ENCODE measurements at regions not wholly inside any gene's neighbourhood (a gene's known extent, or its start where the extent isn't known, plus 50 kb on each side); places are given as distances from the start of the nearest gene placed in this dataset.

DNA sequence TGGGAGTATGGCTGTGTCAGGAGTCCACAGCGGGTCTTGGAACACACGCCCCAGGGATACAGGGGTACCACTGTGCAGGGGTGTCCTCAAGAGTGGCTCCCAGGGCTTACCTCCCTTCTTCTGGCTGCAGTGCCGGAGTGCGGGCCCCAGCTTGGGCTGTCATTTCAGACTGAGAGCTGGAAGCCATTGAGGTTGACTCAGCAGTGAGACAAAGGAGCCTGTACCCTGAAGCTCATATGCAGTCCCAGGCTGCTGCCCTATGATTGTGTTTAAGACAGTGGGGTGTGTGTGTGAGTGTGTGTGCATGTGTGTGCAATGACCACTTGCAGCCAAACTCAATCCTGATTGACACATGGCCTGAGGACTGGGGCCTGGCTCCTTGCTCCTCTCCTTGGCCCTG lies 167.7 kb upstream of the AFDN start:
- Histone ChIP-seq H3K27me3 (ENCODE audit: control insufficient read depth in 3 of 3, insufficient read depth in 3 of 3, low read length in 3 of 3) (no peaks in the 10 kb centered on the region), H3K9me3 (ENCODE audit: control insufficient read depth in 2 of 2, insufficient read depth in 1 of 2, low read depth in 1 of 2, low read length in 1 of 2) (peaks cover 0 to 2% of the 10 kb centered on the region in 2 donors), H3K27ac (ENCODE audit: low read depth in 1 of 3, low read length in 2 of 3) (no peak overlapping the region), H3K4me3 (ENCODE audit: low read depth in 1 of 3, low read length in 3 of 3) (no peak overlapping the region), H3K4me1 (ENCODE audit: control insufficient read depth in 3 of 3, insufficient read depth in 2 of 3, low read depth in 1 of 3, low read length in 2 of 3) (peaks cover 2 to 12% (median 2%) of the 10 kb centered on the region in 3 donors), H3K36me3 (ENCODE audit: control insufficient read depth in 3 of 3, insufficient read depth in 2 of 3, low read depth in 1 of 3, low read length in 3 of 3) (no peaks in the 10 kb centered on the region)
- FAIRE-seq (no peak), DNase-seq (no peak)
- WGBS, 3 donors: 94 to 99% (median 95%) methylated on average over 4 of the region's 4 CpGs

DNA sequence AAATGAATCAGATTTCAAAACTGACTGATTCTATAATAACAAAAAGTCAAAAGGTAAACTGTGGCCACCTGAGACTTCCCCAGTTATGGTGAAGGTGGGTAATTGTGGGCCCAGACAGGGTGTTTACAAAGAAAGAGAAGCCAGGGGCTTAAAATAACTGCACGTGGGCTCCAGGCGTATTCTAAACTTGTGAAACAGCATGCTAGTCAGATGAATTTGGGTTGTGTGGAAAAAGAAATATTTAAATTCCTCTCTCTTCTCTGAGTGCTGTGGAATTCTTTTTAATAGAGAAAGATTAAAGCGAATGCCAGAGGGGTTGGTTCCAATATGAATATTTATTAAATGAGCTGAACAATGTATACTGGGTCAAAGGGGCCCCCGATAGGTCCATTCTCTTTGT lies 166.3 kb upstream of the AFDN start:
- 79 to 90% (median 88%) methylated on average over 4 of the region's 4 CpGs for WGBS, 3 donors
- Histone ChIP-seq H3K27ac (ENCODE audit: low read depth in 1 of 3, low read length in 2 of 3) (no peak overlapping the region), H3K4me3 (ENCODE audit: low read depth in 1 of 3, low read length in 3 of 3) (no peak overlapping the region), H3K4me1 (ENCODE audit: control insufficient read depth in 3 of 3, insufficient read depth in 2 of 3, low read depth in 1 of 3, low read length in 2 of 3) (peaks cover 2 to 12% (median 2%) of the 10 kb centered on the region in 3 donors), H3K36me3 (ENCODE audit: control insufficient read depth in 3 of 3, insufficient read depth in 2 of 3, low read depth in 1 of 3, low read length in 3 of 3) (no peaks in the 10 kb centered on the region), H3K9me3 (ENCODE audit: control insufficient read depth in 2 of 2, insufficient read depth in 1 of 2, low read depth in 1 of 2, low read length in 1 of 2) (no peaks in the 10 kb centered on the region), H3K27me3 (ENCODE audit: control insufficient read depth in 3 of 3, insufficient read depth in 3 of 3, low read length in 3 of 3) (no peaks in the 10 kb centered on the region)
- DNase-seq (no peak), FAIRE-seq (no peak)

DNA sequence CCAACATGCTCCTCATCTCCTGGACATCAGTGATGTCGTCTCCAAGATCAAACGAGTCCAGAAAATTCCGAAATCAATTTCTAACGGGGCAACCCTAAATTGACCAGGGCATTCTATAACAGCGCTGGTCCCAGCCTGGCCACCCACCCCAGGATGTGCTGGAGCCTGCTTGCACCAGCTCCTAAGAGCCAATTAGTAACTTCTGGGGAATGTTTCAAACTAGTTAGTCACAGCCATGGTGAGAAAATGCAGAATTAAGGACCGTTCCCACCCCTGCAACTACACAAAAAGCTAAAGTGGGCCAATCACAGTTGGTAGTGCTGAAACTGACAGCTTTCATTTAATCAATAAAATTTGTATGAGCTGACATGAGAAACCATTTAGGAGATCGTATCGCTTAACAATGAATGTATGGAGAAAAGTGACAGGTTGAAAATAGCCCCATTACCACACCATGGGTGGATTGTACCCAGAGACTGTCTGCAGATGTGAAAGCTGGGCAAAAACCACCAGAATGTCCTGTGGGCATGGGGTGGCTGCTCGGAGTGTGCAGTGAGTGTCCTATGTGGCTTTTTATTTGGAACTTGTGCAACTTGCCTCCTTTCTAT lies 165.7 kb upstream of the AFDN start:
- H3K27me3 ChIP-seq (ENCODE audit: control insufficient read depth in 3 of 3, insufficient read depth in 3 of 3, low read length in 3 of 3): no peaks in the 10 kb centered on the region
- H3K4me1 ChIP-seq (ENCODE audit: control insufficient read depth in 3 of 3, insufficient read depth in 2 of 3, low read depth in 1 of 3, low read length in 2 of 3): peaks cover 2 to 12% (median 2%) of the 10 kb centered on the region in 3 donors
- H3K36me3 ChIP-seq (ENCODE audit: control insufficient read depth in 3 of 3, insufficient read depth in 2 of 3, low read depth in 1 of 3, low read length in 3 of 3): no peaks in the 10 kb centered on the region
- 52 to 69% (median 64%) methylated on average over 9 of the region's 9 CpGs for WGBS, 3 donors
- H3K9me3 ChIP-seq (ENCODE audit: control insufficient read depth in 2 of 2, insufficient read depth in 1 of 2, low read depth in 1 of 2, low read length in 1 of 2): no peaks in the 10 kb centered on the region
- H3K27ac ChIP-seq (ENCODE audit: low read depth in 1 of 3, low read length in 2 of 3): no peak overlapping the region
- FAIRE-seq: no peak
- H3K4me3 ChIP-seq (ENCODE audit: low read depth in 1 of 3, low read length in 3 of 3): no peak overlapping the region
- peak in 1 of 2 donors; percentile 56 for DNase-seq

DNA sequence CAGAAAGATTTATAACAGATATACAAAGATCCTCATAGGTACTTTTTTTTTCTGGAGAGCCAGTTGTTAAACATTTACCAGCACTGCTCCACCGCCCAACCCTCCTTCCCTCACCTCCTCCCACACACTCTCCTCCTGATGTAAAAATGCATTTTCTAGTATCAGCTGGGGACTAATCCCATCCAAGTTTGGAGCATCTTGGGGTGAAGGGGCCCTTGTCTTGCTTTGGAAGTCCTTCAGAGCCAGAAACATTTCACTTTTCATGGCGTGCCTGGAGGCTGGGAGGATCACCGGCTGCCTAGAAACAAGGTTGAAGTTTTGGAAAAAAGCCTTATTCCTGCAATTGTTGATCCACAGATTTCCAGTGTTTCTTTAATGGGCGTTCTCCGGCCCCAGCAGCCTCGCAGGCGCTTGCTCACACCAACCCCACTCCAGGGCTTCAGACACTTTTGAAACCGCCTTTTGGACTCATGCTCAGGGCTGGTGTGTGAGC lies 165.1 kb upstream of the AFDN start:
- Histone ChIP-seq H3K27me3 (ENCODE audit: control insufficient read depth in 3 of 3, insufficient read depth in 3 of 3, low read length in 3 of 3) (no peaks in the 10 kb centered on the region), H3K36me3 (ENCODE audit: control insufficient read depth in 3 of 3, insufficient read depth in 2 of 3, low read depth in 1 of 3, low read length in 3 of 3) (no peaks in the 10 kb centered on the region), H3K9me3 (ENCODE audit: control insufficient read depth in 2 of 2, insufficient read depth in 1 of 2, low read depth in 1 of 2, low read length in 1 of 2) (no peaks in the 10 kb centered on the region), H3K4me3 (ENCODE audit: low read depth in 1 of 3, low read length in 3 of 3) (no peak overlapping the region), H3K27ac (ENCODE audit: low read depth in 1 of 3, low read length in 2 of 3) (no peak overlapping the region), H3K4me1 (ENCODE audit: control insufficient read depth in 3 of 3, insufficient read depth in 2 of 3, low read depth in 1 of 3, low read length in 2 of 3) (peaks cover 2 to 12% (median 2%) of the 10 kb centered on the region in 3 donors)
- WGBS, 3 donors: 25 to 50% (median 46%) methylated on average over 8 of the region's 8 CpGs
- DNase-seq (peak in 1 of 2 donors; percentile 53), FAIRE-seq (no peak)

DNA sequence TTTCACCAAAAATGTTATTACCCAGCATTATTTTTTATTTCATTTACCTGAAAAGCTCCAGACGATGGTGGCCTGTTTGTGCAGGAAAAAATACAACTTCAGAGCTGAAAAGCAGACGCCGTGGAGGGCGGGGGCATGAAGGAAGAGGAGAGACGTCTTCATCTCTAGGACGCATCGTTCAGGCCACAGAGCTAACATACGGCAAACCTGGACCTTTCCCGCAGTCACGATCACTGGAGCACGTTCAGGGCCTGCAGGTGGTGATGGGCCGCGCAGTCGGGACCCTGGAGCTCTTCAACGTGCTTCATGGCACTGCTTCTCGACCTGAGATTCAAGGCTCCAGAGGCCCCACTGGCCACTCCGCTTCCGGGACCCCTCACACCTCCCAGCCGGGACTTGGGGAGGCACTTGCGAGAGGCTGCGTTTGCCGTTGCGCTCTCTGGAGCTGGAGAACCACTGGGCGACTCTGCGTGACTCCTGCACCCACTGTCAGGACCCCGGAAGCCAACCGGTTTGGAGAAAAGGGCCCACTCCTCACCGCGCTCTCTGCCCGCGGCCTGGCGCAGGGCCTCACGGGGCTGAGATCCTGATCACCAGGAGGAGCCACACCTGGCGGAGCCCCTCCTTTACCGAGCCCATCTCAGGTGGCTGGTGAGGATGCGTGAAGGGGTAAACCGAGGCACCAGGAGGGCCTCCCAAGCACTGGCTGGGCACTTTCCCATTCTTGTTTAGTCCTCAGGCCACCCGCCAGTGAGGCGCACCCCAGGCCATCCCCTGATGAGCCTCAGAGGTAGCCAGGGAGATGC lies 164.4 kb upstream of the AFDN start:
- 90 to 92% (median 91%) methylated on average over 39 of the region's 39 CpGs for WGBS, 3 donors
- no peaks in the 10 kb centered on the region for H3K9me3 ChIP-seq (ENCODE audit: control insufficient read depth in 2 of 2, insufficient read depth in 1 of 2, low read depth in 1 of 2, low read length in 1 of 2)
- DNase-seq (no peak), FAIRE-seq (no peak)
- no peak overlapping the region for H3K4me3 ChIP-seq (ENCODE audit: low read depth in 1 of 3, low read length in 3 of 3)
- no peak overlapping the region for H3K27ac ChIP-seq (ENCODE audit: low read depth in 1 of 3, low read length in 2 of 3)
- no peaks in the 10 kb centered on the region for H3K36me3 ChIP-seq (ENCODE audit: control insufficient read depth in 3 of 3, insufficient read depth in 2 of 3, low read depth in 1 of 3, low read length in 3 of 3)
- H3K27me3 ChIP-seq (ENCODE audit: control insufficient read depth in 3 of 3, insufficient read depth in 3 of 3, low read length in 3 of 3): no peaks in the 10 kb centered on the region
- H3K4me1 ChIP-seq (ENCODE audit: control insufficient read depth in 3 of 3, insufficient read depth in 2 of 3, low read depth in 1 of 3, low read length in 2 of 3): peaks cover 2 to 12% (median 2%) of the 10 kb centered on the region in 3 donors

DNA sequence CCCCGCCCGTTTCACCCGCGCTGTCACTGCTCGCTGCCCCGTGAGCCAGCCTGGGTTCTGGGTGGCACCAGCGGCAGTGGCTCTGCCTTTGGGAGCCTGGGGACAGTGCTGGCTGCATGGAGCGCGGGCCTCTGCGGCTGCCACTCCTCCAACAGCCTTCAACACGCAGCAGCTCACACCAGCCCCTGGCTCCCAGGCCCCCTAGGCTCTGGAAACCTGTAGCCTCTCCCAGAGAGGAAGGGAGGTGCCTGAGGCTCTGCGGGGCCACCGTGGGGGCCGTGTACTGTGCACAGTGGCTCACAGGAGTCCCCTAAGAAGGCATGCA lies 163.9 kb upstream of the AFDN start:
- 83 to 94% (median 86%) methylated on average over 14 of the region's 14 CpGs for WGBS, 3 donors
- H3K4me1 ChIP-seq (ENCODE audit: control insufficient read depth in 3 of 3, insufficient read depth in 2 of 3, low read depth in 1 of 3, low read length in 2 of 3): peaks cover 2 to 13% (median 2%) of the 10 kb centered on the region in 3 donors
- H3K27ac ChIP-seq (ENCODE audit: low read depth in 1 of 3, low read length in 2 of 3): no peak overlapping the region
- no peaks in the 10 kb centered on the region for H3K36me3 ChIP-seq (ENCODE audit: control insufficient read depth in 3 of 3, insufficient read depth in 2 of 3, low read depth in 1 of 3, low read length in 3 of 3)
- H3K27me3 ChIP-seq (ENCODE audit: control insufficient read depth in 3 of 3, insufficient read depth in 3 of 3, low read length in 3 of 3): no peaks in the 10 kb centered on the region
- DNase-seq (no peak), FAIRE-seq (no peak)
- H3K4me3 ChIP-seq (ENCODE audit: low read depth in 1 of 3, low read length in 3 of 3): no peak overlapping the region
- no peaks in the 10 kb centered on the region for H3K9me3 ChIP-seq (ENCODE audit: control insufficient read depth in 2 of 2, insufficient read depth in 1 of 2, low read depth in 1 of 2, low read length in 1 of 2)

DNA sequence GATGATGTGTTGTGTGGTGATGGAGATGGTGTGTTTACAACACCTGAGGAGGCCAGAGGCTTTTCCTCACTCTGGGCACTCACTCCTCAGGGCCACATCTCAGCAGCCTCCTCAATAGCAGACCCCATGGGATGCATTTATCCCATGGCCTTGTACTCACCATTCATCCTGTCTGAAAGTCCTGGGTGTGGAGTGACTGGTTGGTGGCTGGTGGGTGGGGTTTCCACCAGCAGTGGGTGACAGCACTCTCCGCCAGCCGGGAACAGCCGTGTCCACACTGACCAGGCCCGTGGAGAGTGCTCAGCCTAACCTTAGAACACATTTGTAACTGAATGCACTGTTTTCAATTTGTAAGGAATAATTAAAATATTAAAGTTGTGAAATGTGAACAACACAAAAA lies 163.4 kb upstream of the AFDN start:
- Histone ChIP-seq H3K36me3 (ENCODE audit: control insufficient read depth in 3 of 3, insufficient read depth in 2 of 3, low read depth in 1 of 3, low read length in 3 of 3) (no peaks in the 10 kb centered on the region), H3K27me3 (ENCODE audit: control insufficient read depth in 3 of 3, insufficient read depth in 3 of 3, low read length in 3 of 3) (no peaks in the 10 kb centered on the region), H3K9me3 (ENCODE audit: control insufficient read depth in 2 of 2, insufficient read depth in 1 of 2, low read depth in 1 of 2, low read length in 1 of 2) (no peaks in the 10 kb centered on the region), H3K4me3 (ENCODE audit: low read depth in 1 of 3, low read length in 3 of 3) (no peak overlapping the region), H3K4me1 (ENCODE audit: control insufficient read depth in 3 of 3, insufficient read depth in 2 of 3, low read depth in 1 of 3, low read length in 2 of 3) (peaks cover 2 to 18% (median 2%) of the 10 kb centered on the region in 3 donors), H3K27ac (ENCODE audit: low read depth in 1 of 3, low read length in 2 of 3) (no peak overlapping the region)
- FAIRE-seq (no peak), DNase-seq (no peak)
- WGBS, 3 donors: 66 to 69% (median 67%) methylated on average over 4 of the region's 4 CpGs

DNA sequence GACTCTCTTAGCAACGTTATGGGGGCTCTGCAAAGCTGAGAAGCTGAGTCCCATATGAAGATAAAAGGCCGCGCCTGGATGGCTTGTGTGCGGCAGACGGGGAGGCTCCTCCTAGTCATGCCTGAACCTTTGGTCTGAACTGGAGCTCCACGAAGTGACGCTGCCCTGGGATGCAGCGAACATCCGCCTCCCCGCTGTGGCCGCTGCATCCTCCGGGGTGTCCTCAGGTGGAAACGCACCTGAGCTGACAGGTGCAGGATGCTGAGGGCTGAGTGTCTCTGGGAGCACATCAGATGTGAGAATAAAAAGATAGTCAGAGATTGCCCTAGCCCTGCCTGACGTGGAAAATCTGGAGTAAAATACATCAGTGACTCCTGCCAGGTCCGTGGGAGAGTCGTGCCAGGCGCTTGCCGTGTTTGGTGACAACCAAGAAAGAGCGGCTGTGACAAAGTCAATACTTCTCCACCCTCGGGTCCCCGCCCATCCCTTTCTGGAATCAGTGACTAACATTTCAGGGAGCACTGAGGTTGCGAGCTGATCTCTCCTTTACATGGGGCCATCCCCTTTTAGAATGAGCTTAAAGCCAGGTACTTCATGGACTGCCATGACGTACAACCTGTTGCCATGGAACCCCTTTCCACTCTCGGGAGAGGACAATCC lies 162.8 kb upstream of the AFDN start:
- Histone ChIP-seq H3K27ac (ENCODE audit: low read depth in 1 of 3, low read length in 2 of 3) (no peak overlapping the region), H3K27me3 (ENCODE audit: control insufficient read depth in 3 of 3, insufficient read depth in 3 of 3, low read length in 3 of 3) (no peaks in the 10 kb centered on the region), H3K4me3 (ENCODE audit: low read depth in 1 of 3, low read length in 3 of 3) (no peak overlapping the region), H3K9me3 (ENCODE audit: control insufficient read depth in 2 of 2, insufficient read depth in 1 of 2, low read depth in 1 of 2, low read length in 1 of 2) (no peaks in the 10 kb centered on the region), H3K4me1 (ENCODE audit: control insufficient read depth in 3 of 3, insufficient read depth in 2 of 3, low read depth in 1 of 3, low read length in 2 of 3) (peaks cover 2 to 24% (median 2%) of the 10 kb centered on the region in 3 donors), H3K36me3 (ENCODE audit: control insufficient read depth in 3 of 3, insufficient read depth in 2 of 3, low read depth in 1 of 3, low read length in 3 of 3) (no peaks in the 10 kb centered on the region)
- 31 to 73% (median 60%) methylated on average over 24 of the region's 24 CpGs for WGBS, 3 donors
- FAIRE-seq: no peak
- peak in 1 of 2 donors; percentile 45 for DNase-seq

Measured in small intestine (tissue), 7 donors.